ENCODE measurements at regions not wholly inside any gene's neighbourhood (a gene's known extent, or its start where the extent isn't known, plus 50 kb on each side); places are given as distances from the start of the nearest gene placed in this dataset.

DNA sequence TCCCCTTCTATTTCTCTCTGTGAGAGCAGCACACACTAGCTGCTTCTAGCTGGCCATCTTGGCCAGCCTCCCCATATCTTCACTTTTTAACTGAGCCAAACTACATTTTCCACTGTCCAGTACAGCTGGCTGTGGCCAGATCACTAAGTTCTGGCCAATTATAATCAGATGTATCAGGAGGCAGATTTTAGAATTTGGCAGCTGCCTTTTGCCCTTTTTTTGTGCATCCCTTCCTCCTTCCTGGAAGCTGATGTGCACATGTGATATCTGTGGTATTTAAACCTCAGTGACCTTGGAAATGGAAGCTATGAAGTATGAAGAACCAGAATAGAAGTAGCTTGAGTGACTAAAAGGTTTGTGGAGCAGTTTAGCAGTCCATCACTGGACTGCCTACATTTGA, 49.8 kb upstream of the ANO6 start:
- peaks cover 9 to 19% of the 10 kb centered on the region in 2 donors for H3K9me3 Mint-ChIP-seq
- no peak overlapping the region for H3K27ac Mint-ChIP-seq
- H3K4me1 Mint-ChIP-seq (ENCODE audit: low read depth in 2 of 2), result peaks cover 0 to 3% of the 10 kb centered on the region in 2 donors
- DNase-seq (no peak), ATAC-seq (replicated peaks) (no peak)
- H3K36me3 Mint-ChIP-seq (ENCODE audit: insufficient read depth), result no peaks in the 10 kb centered on the region
- peaks cover 38 to 43% of the 10 kb centered on the region in 2 donors for H3K27me3 Mint-ChIP-seq
- no peak overlapping the region for H3K4me3 Mint-ChIP-seq
